ENCODE measurements at regions not wholly inside any gene's neighbourhood (a gene's known extent, or its start where the extent isn't known, plus 50 kb on each side); places are given as distances from the start of the nearest gene placed in this dataset.

DNA sequence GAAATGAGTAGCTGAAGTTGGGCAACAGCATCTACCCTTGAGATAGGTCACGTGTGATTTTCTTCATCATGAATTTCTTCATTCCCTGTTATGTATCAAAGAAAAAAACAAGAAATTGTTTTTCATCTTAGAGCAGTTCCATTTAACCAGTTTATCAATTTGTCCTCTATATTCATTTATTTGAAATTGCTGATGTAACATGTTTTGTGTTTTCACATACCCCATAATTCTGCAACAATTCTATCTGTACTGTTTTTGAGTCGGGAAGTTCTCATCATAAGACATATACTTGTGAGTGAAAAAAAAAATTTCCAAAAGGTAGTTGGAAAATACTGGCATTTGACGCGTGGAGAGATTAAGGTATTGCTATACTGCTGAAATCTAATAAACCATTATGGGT is 422.6 kb upstream of the REG3G start:
- Histone ChIP-seq H3K79me1 (ENCODE audit: low read length) (no peaks in the 10 kb centered on the region), H3K27me3 (ENCODE audit: insufficient read depth, low read length) (no peaks in the 10 kb centered on the region), H4K12ac (ENCODE audit: low read depth, low read length) (no peak overlapping the region), H4K8ac (ENCODE audit: low read depth, low read length) (no peak overlapping the region), H3K18ac (ENCODE audit: low read length) (no peak overlapping the region), H3K36me3 (ENCODE audit: control insufficient read depth in 1 of 2, insufficient read depth in 2 of 2, low read length in 2 of 2) (no peaks in the 10 kb centered on the region), H3K4me2 (ENCODE audit: low read length) (no peak overlapping the region), H2AFZ (ENCODE audit: insufficient read depth, low read length, poor library complexity) (no peak overlapping the region), H4K91ac (ENCODE audit: low read depth, low read length) (no peak overlapping the region), H3K4me1 (ENCODE audit: control insufficient read depth in 1 of 2, insufficient read depth in 2 of 2, low read length in 2 of 2) (no peaks in the 10 kb centered on the region), H3K14ac (ENCODE audit: low read length) (no peak overlapping the region), H2BK120ac (ENCODE audit: insufficient read depth, low read length, poor library complexity) (no peak overlapping the region), H3K79me2 (ENCODE audit: control insufficient read depth, insufficient read depth, low read length, poor library complexity) (no peaks in the 10 kb centered on the region), H3K9me3 (ENCODE audit: insufficient read depth, low read depth, low read length) (no peaks in the 10 kb centered on the region), H3K4me3 (ENCODE audit: low read depth, low read length) (no peak overlapping the region), H3K23ac (ENCODE audit: low read length) (no peak overlapping the region), H3K4ac (ENCODE audit: low read depth, low read length) (no peak overlapping the region), H2BK12ac (ENCODE audit: low read length) (no peak overlapping the region), H2AK5ac (ENCODE audit: low read length) (no peak overlapping the region), H3K9ac (ENCODE audit: low read length) (no peak overlapping the region), H2BK5ac (ENCODE audit: low read depth, low read length, poor library complexity) (no peak overlapping the region), H3K27ac (ENCODE audit: low read depth, low read length) (no peak overlapping the region)
- no CpG with 5 or more reads among the region's 4 CpGs for WGBS (ENCODE audit: extremely low coverage, insufficient coverage, insufficient read length)
- no peak for DNase-seq

GRCh38 chr2:78606895-78607294 is 418.6 kb upstream of the REG3G start:
- no peak for DNase-seq
- no CpG with 5 or more reads among the region's 2 CpGs for WGBS (ENCODE audit: extremely low coverage, insufficient coverage, insufficient read length)
- H3K79me1 ChIP-seq (ENCODE audit: low read length) = no peaks in the 10 kb centered on the region

DNA sequence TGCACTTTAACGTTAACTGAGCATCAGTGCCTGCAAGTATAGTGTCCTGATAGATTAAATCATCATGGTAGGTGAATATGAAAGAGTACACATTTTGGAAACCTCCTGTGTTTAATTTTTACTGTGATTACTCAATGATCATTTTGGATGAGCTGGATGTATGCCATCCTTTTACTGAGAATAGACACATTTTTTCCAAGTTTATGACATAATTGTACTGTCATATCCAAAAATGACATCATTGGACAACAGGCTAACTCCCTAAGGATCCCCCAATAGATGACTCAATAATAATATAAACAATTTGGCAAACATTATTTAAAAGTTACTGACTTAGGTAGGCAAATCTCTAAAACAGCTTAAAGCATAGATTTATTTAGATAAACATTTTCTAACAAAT is 410.8 kb upstream of the REG3G start:
- Histone ChIP-seq H2BK120ac (ENCODE audit: insufficient read depth, low read length, poor library complexity) (no peak overlapping the region), H3K4me3 (ENCODE audit: low read depth, low read length) (no peak overlapping the region), H2BK12ac (ENCODE audit: low read length) (no peak overlapping the region), H3K4me1 (ENCODE audit: control insufficient read depth in 1 of 2, insufficient read depth in 2 of 2, low read length in 2 of 2) (no peaks in the 10 kb centered on the region), H3K27ac (ENCODE audit: low read depth, low read length) (no peak overlapping the region), H3K18ac (ENCODE audit: low read length) (no peak overlapping the region), H3K14ac (ENCODE audit: low read length) (no peak overlapping the region), H3K36me3 (ENCODE audit: control insufficient read depth in 1 of 2, insufficient read depth in 2 of 2, low read length in 2 of 2) (no peaks in the 10 kb centered on the region), H3K4ac (ENCODE audit: low read depth, low read length) (no peak overlapping the region), H3K9ac (ENCODE audit: low read length) (no peak overlapping the region), H4K12ac (ENCODE audit: low read depth, low read length) (no peak overlapping the region), H3K9me3 (ENCODE audit: insufficient read depth, low read depth, low read length) (no peaks in the 10 kb centered on the region), H3K23ac (ENCODE audit: low read length) (no peak overlapping the region), H3K4me2 (ENCODE audit: low read length) (no peak overlapping the region), H4K8ac (ENCODE audit: low read depth, low read length) (no peak overlapping the region), H4K91ac (ENCODE audit: low read depth, low read length) (no peak overlapping the region), H2BK5ac (ENCODE audit: low read depth, low read length, poor library complexity) (no peak overlapping the region), H2AK5ac (ENCODE audit: low read length) (no peak overlapping the region), H3K79me1 (ENCODE audit: low read length) (no peaks in the 10 kb centered on the region), H3K79me2 (ENCODE audit: control insufficient read depth, insufficient read depth, low read length, poor library complexity) (no peaks in the 10 kb centered on the region), H2AFZ (ENCODE audit: insufficient read depth, low read length, poor library complexity) (no peak overlapping the region), H3K27me3 (ENCODE audit: insufficient read depth, low read length) (no peaks in the 10 kb centered on the region)
- DNase-seq = no peak
- WGBS (ENCODE audit: extremely low coverage, insufficient coverage, insufficient read length) = no CpG with 5 or more reads among the region's 1 CpG

More at GRCh38 chr2:78606895-78607294, 418.6 kb upstream of the REG3G start:
- no peak overlapping the region for H2AK5ac ChIP-seq (ENCODE audit: low read length)
- no peak overlapping the region for H4K91ac ChIP-seq (ENCODE audit: low read depth, low read length)
- no peaks in the 10 kb centered on the region for H3K27me3 ChIP-seq (ENCODE audit: insufficient read depth, low read length)
- H3K4ac ChIP-seq (ENCODE audit: low read depth, low read length) = no peak overlapping the region
- H3K14ac ChIP-seq (ENCODE audit: low read length) = no peak overlapping the region
- no peak overlapping the region for H3K18ac ChIP-seq (ENCODE audit: low read length)
- H3K9ac ChIP-seq (ENCODE audit: low read length) = no peak overlapping the region
- no peak overlapping the region for H4K12ac ChIP-seq (ENCODE audit: low read depth, low read length)
- H3K4me3 ChIP-seq (ENCODE audit: low read depth, low read length) = no peak overlapping the region
- H3K23ac ChIP-seq (ENCODE audit: low read length) = no peak overlapping the region
- H2BK5ac ChIP-seq (ENCODE audit: low read depth, low read length, poor library complexity) = no peak overlapping the region
- H2BK12ac ChIP-seq (ENCODE audit: low read length) = no peak overlapping the region
- no peaks in the 10 kb centered on the region for H3K79me2 ChIP-seq (ENCODE audit: control insufficient read depth, insufficient read depth, low read length, poor library complexity)
- no peaks in the 10 kb centered on the region for H3K36me3 ChIP-seq (ENCODE audit: control insufficient read depth in 1 of 2, insufficient read depth in 2 of 2, low read length in 2 of 2)
- H4K8ac ChIP-seq (ENCODE audit: low read depth, low read length) = no peak overlapping the region
- no peaks in the 10 kb centered on the region for H3K9me3 ChIP-seq (ENCODE audit: insufficient read depth, low read depth, low read length)
- H3K4me2 ChIP-seq (ENCODE audit: low read length) = no peak overlapping the region
- H2AFZ ChIP-seq (ENCODE audit: insufficient read depth, low read length, poor library complexity) = no peak overlapping the region
- no peak overlapping the region for H3K27ac ChIP-seq (ENCODE audit: low read depth, low read length)
- H3K4me1 ChIP-seq (ENCODE audit: control insufficient read depth in 1 of 2, insufficient read depth in 2 of 2, low read length in 2 of 2) = no peaks in the 10 kb centered on the region
- H2BK120ac ChIP-seq (ENCODE audit: insufficient read depth, low read length, poor library complexity) = no peak overlapping the region

DNA sequence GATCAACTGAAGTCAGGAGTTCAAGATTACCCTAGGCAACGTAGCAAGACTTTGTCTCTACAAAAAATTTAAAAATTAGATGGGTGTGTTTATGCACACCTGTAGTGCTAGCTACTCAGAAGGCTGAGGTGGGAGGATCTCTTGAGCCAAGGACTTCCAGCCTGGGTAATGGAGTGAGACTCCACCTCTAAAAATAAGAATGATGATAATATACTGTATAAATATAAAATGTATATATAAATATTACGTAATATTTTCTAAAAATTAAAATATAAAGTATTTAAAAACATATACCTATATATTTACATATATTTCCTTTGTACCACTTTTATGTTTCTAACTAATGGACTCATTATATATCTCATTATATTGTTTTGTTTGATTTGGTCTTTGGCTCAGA is 409.5 kb upstream of the REG3G start:
- H3K27me3 ChIP-seq (ENCODE audit: insufficient read depth, low read length) = no peaks in the 10 kb centered on the region
- no peak overlapping the region for H2BK5ac ChIP-seq (ENCODE audit: low read depth, low read length, poor library complexity)
- no peak for DNase-seq
- no peak overlapping the region for H3K27ac ChIP-seq (ENCODE audit: low read depth, low read length)
- H3K23ac ChIP-seq (ENCODE audit: low read length) = no peak overlapping the region
- no peaks in the 10 kb centered on the region for H3K36me3 ChIP-seq (ENCODE audit: control insufficient read depth in 1 of 2, insufficient read depth in 2 of 2, low read length in 2 of 2)
- no peak overlapping the region for H3K9ac ChIP-seq (ENCODE audit: low read length)
- no peak overlapping the region for H2AK5ac ChIP-seq (ENCODE audit: low read length)
- H3K79me2 ChIP-seq (ENCODE audit: control insufficient read depth, insufficient read depth, low read length, poor library complexity) = no peaks in the 10 kb centered on the region
- H2BK120ac ChIP-seq (ENCODE audit: insufficient read depth, low read length, poor library complexity) = no peak overlapping the region
- no peaks in the 10 kb centered on the region for H3K79me1 ChIP-seq (ENCODE audit: low read length)
- H4K91ac ChIP-seq (ENCODE audit: low read depth, low read length) = no peak overlapping the region
- no peak overlapping the region for H2BK12ac ChIP-seq (ENCODE audit: low read length)
- no peak overlapping the region for H4K8ac ChIP-seq (ENCODE audit: low read depth, low read length)
- H3K14ac ChIP-seq (ENCODE audit: low read length) = no peak overlapping the region
- H4K12ac ChIP-seq (ENCODE audit: low read depth, low read length) = no peak overlapping the region
- no peak overlapping the region for H3K4me2 ChIP-seq (ENCODE audit: low read length)
- no peak overlapping the region for H3K4ac ChIP-seq (ENCODE audit: low read depth, low read length)
- no CpG with 5 or more reads among the region's 2 CpGs for WGBS (ENCODE audit: extremely low coverage, insufficient coverage, insufficient read length)
- no peak overlapping the region for H3K4me3 ChIP-seq (ENCODE audit: low read depth, low read length)
- H3K4me1 ChIP-seq (ENCODE audit: control insufficient read depth in 1 of 2, insufficient read depth in 2 of 2, low read length in 2 of 2) = no peaks in the 10 kb centered on the region
- H2AFZ ChIP-seq (ENCODE audit: insufficient read depth, low read length, poor library complexity) = no peak overlapping the region
- H3K9me3 ChIP-seq (ENCODE audit: insufficient read depth, low read depth, low read length) = no peaks in the 10 kb centered on the region
- no peak overlapping the region for H3K18ac ChIP-seq (ENCODE audit: low read length)

All from trophoblast cell (in vitro differentiated cells and primary cell).